MM.1S (cell line): ENCODE measurements at regions not wholly inside any gene's neighbourhood (a gene's known extent, or its start where the extent isn't known, plus 50 kb on each side); places are given as distances from the start of the nearest gene placed in this dataset.

Source experiments
- EZH2 ChIP-seq: fragments of 300-600 bp; sonication (generic); optimal IDR thresholded peaks from 2 replicates; pipeline ENCODE3; 2017; ENCODE audit warnings: low read depth, mild to moderate bottlenecking, antibody characterized with exemption, low read length, mixed read lengths
- EZH2phosphoT487 ChIP-seq: fragments of 300-600 bp; sonication (generic); IDR thresholded peaks from 2 replicates; pipeline ENCODE4 v1.6.1; 2018; ENCODE audit warnings: antibody characterized with exemption, low read length
- TF ChIP-seq, protein P1 (sequence below): fragments of 300-600 bp; sonication (generic); IDR thresholded peaks from 2 replicates; pipeline ENCODE4 v1.5.1; 2016; ENCODE audit warnings: antibody characterized with exemption, low read length, mixed read lengths

- TF ChIP-seq, protein P1, sequence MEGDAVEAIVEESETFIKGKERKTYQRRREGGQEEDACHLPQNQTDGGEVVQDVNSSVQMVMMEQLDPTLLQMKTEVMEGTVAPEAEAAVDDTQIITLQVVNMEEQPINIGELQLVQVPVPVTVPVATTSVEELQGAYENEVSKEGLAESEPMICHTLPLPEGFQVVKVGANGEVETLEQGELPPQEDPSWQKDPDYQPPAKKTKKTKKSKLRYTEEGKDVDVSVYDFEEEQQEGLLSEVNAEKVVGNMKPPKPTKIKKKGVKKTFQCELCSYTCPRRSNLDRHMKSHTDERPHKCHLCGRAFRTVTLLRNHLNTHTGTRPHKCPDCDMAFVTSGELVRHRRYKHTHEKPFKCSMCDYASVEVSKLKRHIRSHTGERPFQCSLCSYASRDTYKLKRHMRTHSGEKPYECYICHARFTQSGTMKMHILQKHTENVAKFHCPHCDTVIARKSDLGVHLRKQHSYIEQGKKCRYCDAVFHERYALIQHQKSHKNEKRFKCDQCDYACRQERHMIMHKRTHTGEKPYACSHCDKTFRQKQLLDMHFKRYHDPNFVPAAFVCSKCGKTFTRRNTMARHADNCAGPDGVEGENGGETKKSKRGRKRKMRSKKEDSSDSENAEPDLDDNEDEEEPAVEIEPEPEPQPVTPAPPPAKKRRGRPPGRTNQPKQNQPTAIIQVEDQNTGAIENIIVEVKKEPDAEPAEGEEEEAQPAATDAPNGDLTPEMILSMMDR = no peak
- TF ChIP-seq EZH2phosphoT487 (no peak), EZH2 (no peak)
These were observed 311.5 kb upstream of the OR4E1 start for GRCh38 chr14:21985081-21985480.
